RPMI7951 (cell line): ENCODE measurements at regions not wholly inside any gene's neighbourhood (a gene's known extent, or its start where the extent isn't known, plus 50 kb on each side); places are given as distances from the start of the nearest gene placed in this dataset.
"Not testable (repeated sequence)": the region's sequence is repeated elsewhere in the genome, so short reads cannot be mapped to it uniquely, and the experiment has no call there.

Experiments
- DNase-seq: peaks from one replicate; pipeline ENCODE4 v3.0.0-alpha.2; 2012; ENCODE audit warnings: low read depth

- not testable (repeated sequence) for DNase-seq
Observed at GRCh38 chr14:19169561-19170362, 202.5 kb downstream of the POTEM start.

GRCh38 chr14:19172745-19173144 lies 205.5 kb downstream of the POTEM start:
- DNase-seq = not testable (repeated sequence)

GRCh38 chr14:19173188-19173587 lies 206.0 kb downstream of the POTEM start:
- DNase-seq = not testable (repeated sequence)

GRCh38 chr14:19177435-19177834 lies 210.2 kb downstream of the POTEM start:
- not testable (repeated sequence) for DNase-seq

- not testable (repeated sequence) for DNase-seq
Observed at GRCh38 chr14:19180297-19180696, 213.1 kb downstream of the POTEM start.

GRCh38 chr14:19180881-19181280 lies 213.6 kb downstream of the POTEM start:
- not testable (repeated sequence) for DNase-seq

GRCh38 chr14:19195146-19195545 lies 227.9 kb downstream of the POTEM start:
- peak; percentile 67 for DNase-seq

- not testable (repeated sequence) for DNase-seq
Observed at GRCh38 chr14:19197488-19198234, 230.4 kb downstream of the POTEM start.

- DNase-seq = not testable (repeated sequence)
Observed at GRCh38 chr14:19198341-19198740, 231.1 kb downstream of the POTEM start.

GRCh38 chr14:19201394-19202052 lies 232.6 kb downstream of the POTEG start:
- DNase-seq = not testable (repeated sequence)

GRCh38 chr14:19202053-19202442 lies 232.1 kb downstream of the POTEG start:
- DNase-seq = not testable (repeated sequence)

- DNase-seq = not testable (repeated sequence)
Observed at GRCh38 chr14:19203250-19203972, 230.7 kb downstream of the POTEG start.

GRCh38 chr14:19204827-19205226 lies 229.3 kb downstream of the POTEG start:
- not testable (repeated sequence) for DNase-seq

GRCh38 chr14:19216480-19216879 lies 217.7 kb downstream of the POTEG start:
- DNase-seq = not testable (repeated sequence)

- not testable (repeated sequence) for DNase-seq
Observed at GRCh38 chr14:19219423-19219822, 214.7 kb downstream of the POTEG start.

- DNase-seq = not testable (repeated sequence)
Observed at GRCh38 chr14:19231421-19231820, 202.7 kb downstream of the POTEG start.

GRCh38 chr14:19234059-19234458 lies 200.1 kb downstream of the POTEG start:
- not testable (repeated sequence) for DNase-seq

- not testable (repeated sequence) for DNase-seq
Observed at GRCh38 chr14:19237656-19238055, 196.5 kb downstream of the POTEG start.

GRCh38 chr14:19238584-19238983 lies 195.6 kb downstream of the POTEG start:
- DNase-seq = not testable (repeated sequence)

GRCh38 chr14:19239981-19240380 lies 194.2 kb downstream of the POTEG start:
- not testable (repeated sequence) for DNase-seq

- DNase-seq = not testable (repeated sequence)
Observed at GRCh38 chr14:19240387-19240786, 193.8 kb downstream of the POTEG start.
